Activated CD4-positive, alpha-beta T cell treated with anti-CD3 and anti-CD28 coated beads, Interleukin-2, amount 10 ng/mL, durations not matched to agents 7 days and 5 days (primary cell): ENCODE measurements at regions not wholly inside any gene's neighbourhood (a gene's known extent, or its start where the extent isn't known, plus 50 kb on each side); places are given as distances from the start of the nearest gene placed in this dataset.

Source experiments
- CTCF ChIA-PET: fragments of 350-600 bp; sonication (Branson Sonifier 250); formaldehyde crosslinking; loops from one replicate; lab custom pipeline; 2021; ENCODE audit warnings: antibody characterized with exemption; lab: Charles Lee
- POLR2A ChIA-PET: fragments of 350-600 bp; sonication (Branson Sonifier 250); formaldehyde crosslinking; loops from one replicate; lab custom pipeline; 2021; ENCODE audit warnings: antibody characterized with exemption; lab: Charles Lee
- DNase-seq: peaks from one replicate; pipeline ENCODE4 v3.0.0-alpha.2; 2020
- H3K27ac Mint-ChIP-seq: one replicate; pipeline ENCODE4 v1.8.0; 2021; ENCODE audit warnings: mild to moderate bottlenecking, moderate library complexity, mixed read lengths
- H3K27me3 Mint-ChIP-seq: one replicate; pipeline ENCODE4 v1.8.0; 2021; ENCODE audit warnings: mixed read lengths
- H3K36me3 Mint-ChIP-seq: one replicate; pipeline ENCODE4 v1.8.0; 2021; ENCODE audit warnings: low read depth, mixed read lengths
- H3K4me1 Mint-ChIP-seq: one replicate; pipeline ENCODE4 v1.8.0; 2021; ENCODE audit warnings: mixed read lengths
- H3K4me3 Mint-ChIP-seq: one replicate; pipeline ENCODE4 v1.8.0; 2021; ENCODE audit warnings: mild to moderate bottlenecking, moderate library complexity, mixed read lengths
- H3K9me3 Mint-ChIP-seq: one replicate; pipeline ENCODE4 v1.8.0; 2021; ENCODE audit warnings: mixed read lengths

GRCh38 chr19:37829526-37829925 lies 50.1 kb upstream of the ZNF573 start:
- H3K9me3 Mint-ChIP-seq: peaks cover 50% of the 10 kb centered on the region
- H3K4me1 Mint-ChIP-seq: no peaks in the 10 kb centered on the region
- H3K27me3 Mint-ChIP-seq: no peaks in the 10 kb centered on the region
- H3K27ac Mint-ChIP-seq: no peak overlapping the region
- CTCF ChIA-PET: no interaction called here
- DNase-seq: no peak
- POLR2A ChIA-PET: no interaction called here
- H3K36me3 Mint-ChIP-seq: no peaks in the 10 kb centered on the region
- H3K4me3 Mint-ChIP-seq: no peak overlapping the region
